Globus pallidus (tissue), 1 donor: ENCODE measurements at regions not wholly inside any gene's neighbourhood (a gene's known extent, or its start where the extent isn't known, plus 50 kb on each side); places are given as distances from the start of the nearest gene placed in this dataset.
"Not testable (repeated sequence)": the region's sequence is repeated elsewhere in the genome, so short reads cannot be mapped to it uniquely, and the experiment has no call there.

Experiments
- DNase-seq: peaks from one replicate; pipeline ENCODE4 v3.0.0-alpha.2; 2015; ENCODE audit warnings: low spot score

DNA sequence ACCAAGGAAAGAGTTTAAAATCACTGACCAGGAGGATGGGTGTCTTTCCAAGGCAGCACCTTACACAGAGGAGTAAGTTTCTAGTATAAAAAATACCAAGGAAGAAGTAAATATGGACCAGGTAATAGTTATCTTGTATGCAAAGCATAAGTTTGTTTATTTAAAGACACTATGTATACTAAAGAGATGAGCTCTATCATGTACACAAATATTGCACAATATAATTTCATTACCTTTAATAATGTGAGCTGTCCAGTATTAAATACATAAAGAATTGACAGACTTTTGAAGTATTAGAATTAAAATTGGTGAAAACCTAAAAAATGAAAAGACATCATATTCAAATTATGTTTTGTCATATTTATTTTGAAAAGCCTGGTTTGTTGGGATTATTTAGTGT, 322.0 kb upstream of the MIR17HG start:
- no peak for DNase-seq

DNA sequence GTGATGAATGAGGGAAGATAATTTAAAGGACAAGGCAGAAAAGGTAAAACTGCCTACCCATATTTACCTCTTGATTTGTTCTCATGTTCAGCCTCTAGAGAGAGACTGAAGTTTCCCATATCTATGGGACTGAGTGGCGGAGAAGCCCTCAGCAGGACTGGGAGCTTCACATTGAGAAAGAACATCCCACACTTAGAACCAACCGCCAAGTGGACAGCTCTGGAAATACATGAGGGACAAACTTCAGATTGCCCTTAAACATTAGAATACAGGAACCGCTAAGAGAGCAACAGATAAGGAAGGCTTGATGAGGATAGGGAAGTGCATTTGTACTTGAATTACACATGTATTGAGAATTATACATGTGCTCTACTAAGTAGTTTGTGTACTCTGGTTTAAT, 316.0 kb upstream of the MIR17HG start:
- no peak for DNase-seq

DNA sequence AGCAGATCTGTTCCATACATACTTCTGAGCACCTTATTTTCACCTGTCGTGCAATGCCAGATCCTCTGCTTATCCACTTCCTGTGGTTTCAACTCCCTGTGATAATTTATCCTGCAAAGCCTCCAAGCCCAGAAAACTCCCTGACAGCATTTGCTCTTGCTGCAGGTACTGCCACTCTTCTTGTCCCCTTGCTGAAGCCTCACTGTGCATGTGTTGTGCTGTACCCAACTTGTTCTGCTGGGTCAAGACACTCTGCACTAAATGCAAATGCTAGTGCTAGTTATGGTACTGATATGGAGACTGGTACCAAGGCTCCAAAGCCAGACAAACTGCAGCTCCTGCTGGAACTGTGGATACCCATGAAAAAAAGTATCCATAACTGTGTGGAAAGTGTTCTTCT, 315.4 kb upstream of the MIR17HG start:
- no peak for DNase-seq

DNA sequence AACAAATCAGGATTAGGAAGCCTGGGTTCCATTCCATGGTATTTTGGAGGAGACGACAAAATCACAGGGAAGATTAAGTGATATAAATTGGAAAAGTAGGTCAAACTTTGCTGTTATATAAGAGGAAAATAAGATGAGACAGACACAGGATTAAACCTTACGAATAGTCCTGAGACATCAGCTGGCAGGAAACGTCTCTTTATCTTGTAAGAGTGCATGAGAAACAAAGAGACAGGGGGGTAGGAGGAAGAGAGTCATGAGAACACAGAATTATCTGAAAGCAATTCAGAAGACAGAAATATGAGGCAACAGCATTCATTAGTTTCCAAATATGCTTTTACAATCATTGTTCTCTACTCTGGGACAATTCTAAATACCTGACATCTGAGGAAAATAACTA, 310.6 kb upstream of the MIR17HG start:
- DNase-seq, result no peak

DNA sequence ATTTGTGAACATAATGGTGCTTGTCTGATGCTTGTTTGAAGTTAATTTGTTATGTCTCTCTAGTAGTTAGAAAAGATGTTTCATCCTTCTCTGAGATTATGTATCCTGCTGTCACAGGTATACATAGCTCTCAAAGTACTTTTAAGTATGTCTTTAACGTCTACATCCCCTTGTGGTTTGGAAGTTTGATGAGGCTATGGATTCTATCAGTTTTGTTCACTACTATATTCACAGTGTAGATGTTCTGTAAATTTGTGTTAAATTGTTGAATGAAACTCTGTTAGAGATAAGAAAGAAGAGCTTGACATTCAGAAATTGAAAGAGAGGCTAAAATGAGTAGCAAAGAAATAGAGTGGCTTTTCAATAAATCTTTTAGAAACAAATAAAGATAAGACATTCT, 304.6 kb upstream of the MIR17HG start:
- no peak for DNase-seq

DNA sequence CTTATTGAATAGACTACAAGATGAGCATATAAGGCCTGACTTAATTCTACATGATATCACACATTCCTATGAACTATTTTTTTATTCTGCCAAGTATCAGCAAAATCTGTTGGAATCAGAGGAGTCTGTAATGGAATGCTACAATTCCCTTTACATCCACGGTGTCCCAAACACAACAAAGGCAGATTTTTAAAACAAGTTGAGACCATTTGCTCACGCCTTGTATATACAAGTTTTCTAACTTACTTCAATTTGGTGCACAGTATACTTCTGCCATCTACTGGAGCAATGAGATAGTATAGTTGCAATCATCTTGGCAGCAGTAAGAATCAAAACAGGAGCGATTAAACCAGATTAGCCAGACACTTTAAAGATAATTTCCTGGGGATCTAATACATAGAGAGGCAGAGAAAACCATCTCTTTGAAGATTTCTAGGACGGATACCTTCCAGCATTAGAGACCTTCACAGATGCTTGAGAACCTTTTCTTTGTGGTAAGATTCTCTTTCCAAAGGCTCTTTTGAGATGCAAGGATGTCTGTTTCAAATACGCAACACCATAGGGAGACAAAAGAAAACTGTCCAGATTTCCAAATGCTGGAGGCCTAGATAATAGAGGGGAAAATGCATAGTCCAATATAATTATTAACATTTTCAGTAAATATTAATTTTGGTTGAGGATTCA, 302.0 kb upstream of the MIR17HG start:
- DNase-seq, result peak; percentile 7

DNA sequence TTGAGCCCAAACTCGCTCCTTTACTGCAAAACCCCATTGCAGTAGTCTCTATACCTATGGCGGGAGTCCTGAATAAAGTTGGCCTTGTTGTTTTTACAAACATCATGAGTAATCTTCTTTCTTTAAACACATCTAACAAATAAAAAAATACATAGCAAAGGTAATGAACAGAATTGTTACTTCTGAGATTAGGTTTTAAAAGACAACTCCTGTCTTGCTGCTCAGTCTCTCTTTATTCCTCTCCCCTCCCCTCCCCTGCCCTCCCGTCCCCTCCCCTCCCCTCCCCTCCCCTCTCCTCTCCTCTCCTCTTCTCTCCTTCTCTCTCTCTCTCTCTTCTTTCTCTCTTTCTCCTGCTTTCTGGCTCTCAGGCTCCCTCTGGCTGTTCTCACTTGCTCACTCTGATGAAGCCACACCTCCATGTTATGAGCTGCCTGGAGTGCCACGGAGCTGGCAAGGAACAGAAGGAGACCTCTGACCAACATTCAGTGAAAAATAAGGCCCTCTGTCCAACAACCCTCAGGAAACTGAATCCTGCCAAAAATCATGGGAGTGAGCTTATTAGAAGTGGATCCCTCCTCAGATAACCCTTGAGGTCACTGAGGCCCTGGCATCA, 300.7 kb upstream of the MIR17HG start:
- no peak for DNase-seq

DNA sequence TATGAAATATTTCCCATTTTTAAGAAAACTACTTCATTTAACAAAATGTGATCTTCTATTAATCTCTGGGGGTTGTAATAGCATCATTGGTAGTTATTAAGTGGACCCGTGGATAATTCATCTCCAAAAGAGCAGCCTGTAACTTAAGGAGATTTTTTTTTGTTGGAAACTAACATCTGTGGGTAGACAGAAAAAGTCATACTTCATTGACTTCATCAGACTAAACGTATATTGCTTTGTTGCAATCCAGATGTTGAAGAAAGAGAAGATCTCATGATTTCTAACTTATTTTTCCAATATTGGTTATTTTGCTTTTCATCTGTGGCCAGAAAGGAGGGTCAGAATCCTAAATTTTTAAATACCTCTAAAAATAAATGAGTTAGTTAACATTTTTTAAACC, 296.5 kb upstream of the MIR17HG start:
- no peak for DNase-seq

DNA sequence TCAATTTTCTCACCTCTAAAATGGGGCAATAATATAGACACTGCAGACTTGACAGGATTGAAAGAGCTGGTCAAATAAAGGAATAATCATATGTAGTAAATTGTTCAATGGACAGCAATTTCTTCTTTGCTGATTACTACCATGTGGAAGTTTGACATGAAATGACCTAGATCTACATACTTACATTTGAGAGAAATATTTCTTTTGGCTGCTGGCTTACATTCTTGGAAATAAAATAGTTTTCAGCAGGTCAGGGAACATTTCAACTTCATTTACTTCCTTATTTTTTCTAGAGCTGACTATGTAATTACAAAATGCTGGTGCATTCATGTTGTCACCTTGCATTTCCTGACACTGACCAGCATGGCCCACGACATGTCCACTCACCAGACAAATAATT, 294.6 kb upstream of the MIR17HG start:
- DNase-seq, result no peak

DNA sequence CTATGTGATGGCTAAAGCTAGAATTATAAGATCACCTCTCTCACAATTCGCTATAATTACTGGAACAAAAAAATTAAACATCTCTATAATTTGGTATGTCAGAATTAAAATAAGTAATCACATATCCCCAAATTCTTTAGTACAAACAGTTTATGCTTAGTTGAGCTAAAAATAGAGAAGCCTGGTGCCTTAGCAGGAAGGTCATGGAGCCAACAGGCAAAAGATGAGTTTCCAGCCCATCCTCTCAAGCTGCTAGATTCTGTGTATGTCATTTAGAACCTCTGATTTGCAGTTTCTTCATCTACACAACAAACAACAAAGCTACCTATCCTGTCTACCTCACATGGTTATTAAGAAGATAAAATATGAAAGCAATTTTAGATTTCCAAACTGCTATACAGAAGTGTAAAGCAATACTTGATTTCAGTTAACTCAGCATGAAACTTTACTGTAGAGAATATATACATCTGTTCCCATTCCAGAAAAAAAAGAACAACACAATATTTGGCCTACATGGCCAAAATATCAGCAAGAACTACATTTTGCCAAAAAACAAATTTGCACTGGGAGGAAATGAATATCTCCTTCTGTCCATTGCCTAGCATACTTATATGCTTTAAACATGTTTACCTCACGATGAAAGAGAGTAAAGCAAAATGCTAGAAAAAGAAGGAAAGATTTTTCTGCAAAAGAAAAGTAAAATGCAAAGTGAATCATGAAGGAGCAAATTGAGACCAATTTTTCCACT, 294.0 kb upstream of the MIR17HG start:
- DNase-seq, result no peak

DNA sequence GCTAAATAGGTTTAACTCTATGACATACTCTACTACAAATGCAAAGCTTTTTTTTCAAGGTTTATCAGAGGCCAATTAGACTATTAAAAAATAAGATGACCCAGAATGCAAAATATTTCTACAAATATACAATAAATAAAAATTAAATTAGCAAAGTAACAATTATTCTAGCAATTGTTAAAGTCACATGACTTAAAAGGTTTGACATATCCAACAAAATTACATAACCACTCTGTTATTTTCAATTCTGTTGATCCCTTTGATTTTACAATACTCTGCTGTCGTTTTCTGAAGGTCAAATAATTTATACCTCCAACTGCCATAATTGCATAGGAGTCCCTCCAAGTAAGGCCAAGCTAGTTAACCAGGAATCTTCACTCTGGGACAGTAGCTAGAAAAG, 292.6 kb upstream of the MIR17HG start:
- DNase-seq, result no peak

DNA sequence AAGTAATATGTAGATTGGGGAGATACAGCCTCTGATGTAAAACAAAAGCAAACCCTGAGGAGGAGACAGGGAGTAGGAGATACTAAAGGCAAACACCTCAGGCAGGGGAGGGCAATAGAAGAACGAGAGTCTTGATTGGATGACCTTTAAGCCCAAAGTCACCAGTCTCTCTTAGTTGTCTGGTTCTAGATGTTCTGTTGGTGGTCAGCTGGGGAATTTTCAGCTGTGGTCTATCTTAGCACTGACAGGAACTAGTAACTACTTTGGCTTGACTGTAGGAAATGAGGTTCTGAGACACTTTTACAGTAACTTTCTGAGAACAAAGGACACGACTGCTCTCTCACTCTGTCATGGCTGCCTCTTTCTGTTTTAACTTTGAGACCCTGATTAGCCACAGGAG, 290.7 kb upstream of the MIR17HG start:
- DNase-seq, result no peak

DNA sequence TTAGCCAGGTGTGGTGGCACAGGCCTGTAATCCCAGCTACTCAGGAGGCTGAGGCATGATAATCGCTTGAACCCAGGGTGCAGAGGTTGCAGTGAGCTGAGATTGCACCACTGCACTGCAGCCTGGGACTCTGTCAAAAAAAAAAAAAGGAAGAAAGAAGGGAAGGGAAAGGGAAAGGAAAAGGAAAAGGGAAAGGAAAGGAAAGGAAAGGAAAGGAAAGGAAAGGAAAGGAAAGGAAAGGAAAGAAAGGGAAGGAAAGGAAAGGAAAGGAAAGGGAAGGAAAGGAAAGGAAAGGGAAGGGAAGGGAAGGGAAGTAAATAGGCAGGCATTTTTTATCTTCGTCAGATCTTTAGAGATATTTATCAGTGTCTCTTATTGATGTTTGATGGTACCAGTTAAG, 290.0 kb upstream of the MIR17HG start:
- DNase-seq, result not testable (repeated sequence)

DNA sequence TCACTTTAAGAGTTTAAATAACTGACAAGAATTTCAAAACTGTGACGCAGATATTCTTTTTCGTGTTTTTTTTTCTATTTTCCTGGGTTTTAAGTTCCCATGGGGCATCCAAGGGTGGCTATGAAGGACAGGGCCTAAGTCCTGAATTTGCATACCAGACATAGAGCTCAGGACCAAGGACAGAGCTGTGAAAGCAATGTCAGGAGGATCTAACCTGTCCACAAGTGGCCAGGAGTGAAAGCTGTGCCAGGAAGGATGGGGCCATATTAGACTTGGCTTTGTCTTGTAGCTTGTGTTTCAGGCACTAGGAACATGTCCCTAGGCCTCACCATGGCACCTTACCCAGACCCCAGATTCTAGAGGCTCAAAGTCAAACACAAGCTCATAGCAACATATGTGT, 289.4 kb upstream of the MIR17HG start:
- DNase-seq, result no peak

DNA sequence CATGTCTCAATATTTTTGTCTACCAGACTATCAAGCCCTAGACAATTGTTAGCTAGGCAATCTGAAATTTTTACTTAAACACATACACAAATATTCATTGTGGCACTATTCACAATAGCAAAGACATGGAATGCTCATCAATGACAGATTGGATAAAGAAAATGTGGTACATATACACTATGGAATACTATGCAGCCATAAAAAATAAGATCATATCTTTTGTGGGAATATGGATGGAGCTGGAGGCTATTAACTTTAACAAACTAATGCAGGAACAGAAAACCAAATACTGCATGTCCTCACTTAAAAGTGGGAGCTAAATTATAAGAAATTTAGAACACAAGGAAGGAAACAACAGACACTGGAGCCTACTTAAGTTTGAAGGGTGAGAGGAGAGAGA, 288.6 kb upstream of the MIR17HG start:
- DNase-seq, result no peak

DNA sequence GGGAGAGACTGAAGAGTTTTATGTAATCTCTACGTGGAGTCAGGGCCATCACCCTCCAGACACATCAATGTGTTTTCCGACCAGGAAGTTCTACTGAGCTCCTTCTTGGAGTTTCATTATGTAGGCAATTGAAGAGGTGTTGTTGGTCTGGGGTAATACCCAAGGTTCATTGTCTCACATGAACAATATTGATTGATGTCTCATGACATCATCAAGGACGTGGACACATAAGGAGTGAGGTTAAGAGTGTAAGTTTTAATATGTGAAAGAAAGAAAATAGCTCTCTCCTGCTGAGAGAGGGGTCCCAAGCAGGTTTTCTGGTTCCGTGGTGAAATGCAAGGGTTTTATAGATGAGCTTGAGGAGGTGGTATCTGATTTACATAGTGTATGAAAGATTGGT, 280.7 kb upstream of the MIR17HG start:
- no peak for DNase-seq

DNA sequence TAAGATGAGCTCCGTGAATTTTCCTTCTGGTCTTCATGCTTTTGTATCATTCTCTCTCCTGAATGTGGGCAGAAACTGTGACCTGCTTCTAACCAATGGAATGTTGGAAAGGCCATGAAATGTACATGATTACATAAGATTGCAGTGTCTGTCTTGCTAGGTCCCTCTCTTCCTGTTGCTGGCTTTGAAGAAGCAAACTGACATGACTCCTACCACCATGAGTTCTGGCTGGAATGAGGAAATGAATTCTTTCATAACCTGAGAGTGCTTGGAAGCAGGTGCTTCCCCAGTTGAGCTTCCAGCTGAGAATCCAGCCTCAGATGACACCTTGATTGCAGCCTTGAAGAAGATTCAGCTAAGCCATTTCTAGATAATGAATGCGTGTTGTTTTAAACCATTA, 275.0 kb upstream of the MIR17HG start:
- no peak for DNase-seq

DNA sequence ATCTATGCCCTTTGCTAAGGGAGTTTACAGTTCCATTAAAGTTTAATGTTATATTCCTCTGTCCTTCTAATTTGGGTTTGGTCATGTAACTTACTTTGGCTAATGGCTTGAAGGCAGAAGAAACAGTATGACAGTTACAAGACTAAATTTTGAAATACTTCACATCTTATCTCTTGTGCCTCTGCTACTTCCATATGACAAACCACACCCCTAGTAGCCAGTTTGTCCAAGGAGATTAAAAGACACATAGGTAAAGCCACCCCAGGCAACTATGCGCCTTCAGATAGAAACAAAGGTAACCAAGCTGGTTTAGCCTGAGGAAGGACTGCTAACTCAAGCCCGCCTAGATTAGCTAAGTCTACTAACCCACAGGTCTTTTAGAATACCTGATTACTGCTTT, 273.4 kb upstream of the MIR17HG start:
- no peak for DNase-seq

DNA sequence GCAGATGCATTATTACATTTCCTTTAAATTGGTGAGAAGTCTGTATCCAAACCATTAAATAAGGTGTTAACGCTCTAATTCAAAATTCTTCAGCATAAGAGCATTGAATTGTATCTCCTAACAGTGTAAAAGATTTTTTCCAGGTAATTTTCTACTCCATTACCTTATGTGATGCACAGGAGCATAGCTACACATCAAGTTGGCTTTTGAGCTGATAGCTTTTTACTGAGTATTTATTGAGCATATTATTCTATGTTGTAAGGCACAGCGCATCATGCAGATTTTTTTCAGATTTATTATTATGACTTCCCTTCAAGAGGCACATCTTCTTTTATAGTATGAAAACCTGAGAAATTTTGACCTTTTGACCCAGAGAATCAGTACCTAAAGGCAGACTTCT, 270.7 kb upstream of the MIR17HG start:
- no peak for DNase-seq

DNA sequence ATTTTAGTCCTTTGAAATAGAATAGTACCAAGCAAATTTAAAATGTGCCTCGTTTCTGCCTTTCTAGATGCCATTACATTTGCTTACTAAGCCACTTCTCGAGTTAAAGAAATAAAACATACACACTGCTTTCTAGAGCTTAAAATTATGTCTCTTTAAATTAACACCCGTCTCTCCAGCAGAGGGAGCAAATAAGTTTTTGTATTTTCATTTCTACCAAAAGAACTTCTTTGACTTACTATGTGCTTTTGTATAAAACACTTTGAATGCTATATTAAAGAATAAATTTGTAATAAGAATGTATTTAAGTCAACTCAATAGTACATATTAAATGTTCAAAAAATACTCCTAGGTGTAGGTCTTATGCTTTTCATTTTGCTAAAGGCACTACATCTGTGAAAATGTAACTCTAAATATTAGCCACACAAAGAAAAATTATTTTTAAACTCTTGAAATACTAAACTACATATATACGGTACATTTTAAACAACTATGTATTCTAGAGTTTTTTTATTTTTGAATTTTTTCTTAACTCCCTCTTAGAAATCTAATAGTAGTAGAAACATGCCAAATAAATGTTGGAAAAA, 269.3 kb upstream of the MIR17HG start:
- DNase-seq, result no peak

DNA sequence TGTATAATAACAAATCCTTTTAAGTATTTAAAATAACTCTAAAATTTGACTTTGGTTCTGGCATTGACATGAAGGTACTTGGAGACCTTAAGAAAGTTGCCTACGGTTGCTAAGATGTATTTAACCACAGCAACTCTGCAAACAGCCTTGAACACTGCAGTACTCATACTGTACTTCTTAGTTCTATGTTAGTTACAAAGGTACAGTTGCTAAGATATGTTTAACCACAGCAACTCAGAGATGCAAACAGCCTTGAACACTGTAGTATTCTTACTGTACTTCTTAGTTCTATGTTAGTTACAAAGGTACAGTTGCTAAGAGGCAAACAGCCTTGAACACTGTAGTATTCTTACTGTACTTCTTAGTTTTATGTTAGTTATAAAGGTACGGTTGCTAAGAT, 268.3 kb upstream of the MIR17HG start:
- no peak for DNase-seq

DNA sequence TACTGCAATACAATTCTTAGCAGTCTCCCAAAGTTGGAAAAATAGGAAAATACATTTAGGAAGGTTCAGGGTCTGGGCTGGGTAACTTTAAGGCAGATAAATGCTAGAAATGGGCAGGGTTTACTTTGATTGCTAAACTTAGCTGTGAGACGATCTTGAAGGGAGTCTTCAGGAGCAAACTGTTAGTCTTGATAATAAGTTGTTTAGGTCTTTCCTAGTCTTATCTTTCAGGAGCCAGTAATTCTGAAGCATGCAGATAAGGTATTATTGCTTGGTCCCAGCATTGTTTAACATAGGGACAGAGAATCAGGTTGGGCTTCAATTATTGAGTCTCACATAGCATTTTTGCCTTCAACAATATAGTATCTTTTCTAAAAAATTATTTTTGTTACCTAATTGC, 262.4 kb upstream of the MIR17HG start:
- DNase-seq, result no peak
